ENCODE measurements at regions not wholly inside any gene's neighbourhood (a gene's known extent, or its start where the extent isn't known, plus 50 kb on each side); places are given as distances from the start of the nearest gene placed in this dataset.
"Not testable (repeated sequence)": the region's sequence is repeated elsewhere in the genome, so short reads cannot be mapped to it uniquely, and the experiment has no call there.

DNA sequence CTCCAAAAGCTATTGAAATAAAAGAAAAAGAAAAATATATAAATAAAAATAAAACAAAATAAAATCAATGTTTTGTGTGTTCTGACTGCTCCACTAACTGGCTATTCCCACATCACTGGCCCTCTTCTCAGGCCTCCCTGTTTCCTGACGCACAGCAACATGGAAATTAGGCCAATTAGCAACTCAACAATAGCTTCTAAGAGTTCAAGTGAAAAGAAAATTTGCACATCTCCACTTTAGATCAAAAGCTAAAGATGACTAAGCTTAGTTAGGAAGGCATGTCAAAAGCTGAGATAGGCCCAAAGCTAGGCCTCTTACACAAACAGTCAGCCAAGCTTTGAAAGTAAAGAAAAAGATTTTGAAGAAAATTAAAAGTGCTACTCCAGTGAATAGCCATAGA, 200.8 kb downstream of the DUSP6 start:
- DNase-seq: no peak

DNA sequence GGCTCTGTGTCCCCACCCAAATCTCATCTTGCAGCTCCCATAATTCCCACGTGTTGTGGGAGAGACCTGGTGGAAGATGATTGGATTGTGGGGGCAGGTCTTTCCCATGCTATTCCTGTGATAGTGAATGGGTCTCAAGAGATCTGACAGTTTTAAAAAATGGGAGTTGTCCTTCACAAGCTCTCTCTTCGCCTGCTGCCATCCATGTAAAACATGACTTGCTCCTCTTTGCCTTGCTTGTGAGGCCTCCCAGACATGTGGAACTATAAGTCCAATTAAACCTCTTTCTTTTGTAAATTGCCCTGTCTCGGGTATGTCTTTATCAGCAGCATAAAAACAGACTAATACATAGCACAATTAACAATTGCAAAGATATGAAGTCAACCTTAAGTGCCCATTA, 201.5 kb downstream of the DUSP6 start:
- not testable (repeated sequence) for DNase-seq

DNA sequence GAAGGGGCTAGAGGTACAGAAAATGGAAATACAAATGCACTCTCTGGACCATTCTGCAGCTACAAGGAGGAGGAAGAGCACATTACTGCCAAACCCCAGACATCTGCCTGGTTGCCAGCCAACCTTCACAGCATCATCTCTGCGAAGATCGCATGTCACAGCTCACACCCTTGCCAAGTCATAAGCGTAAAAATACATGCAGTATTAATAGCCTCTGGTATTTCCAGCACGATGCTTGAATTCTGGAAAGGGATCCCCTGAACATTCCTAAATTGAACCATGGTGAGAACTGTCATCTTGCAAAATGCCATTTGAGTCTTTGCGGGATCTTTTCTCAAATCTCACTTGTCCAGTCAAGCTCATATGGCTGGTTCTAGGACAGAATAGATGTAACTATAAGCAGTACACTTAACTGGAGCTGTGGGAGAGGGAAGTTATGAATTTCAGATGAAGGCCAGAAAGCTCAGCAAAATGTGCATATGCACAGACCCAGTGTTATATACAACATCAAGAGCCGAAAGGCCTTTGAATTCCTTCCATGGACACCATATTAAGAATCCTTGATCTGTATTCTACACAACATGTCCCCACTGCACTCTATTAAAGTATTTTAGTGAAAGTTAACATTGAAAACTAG, 211.6 kb downstream of the DUSP6 start:
- DNase-seq: peak; percentile 84

DNA sequence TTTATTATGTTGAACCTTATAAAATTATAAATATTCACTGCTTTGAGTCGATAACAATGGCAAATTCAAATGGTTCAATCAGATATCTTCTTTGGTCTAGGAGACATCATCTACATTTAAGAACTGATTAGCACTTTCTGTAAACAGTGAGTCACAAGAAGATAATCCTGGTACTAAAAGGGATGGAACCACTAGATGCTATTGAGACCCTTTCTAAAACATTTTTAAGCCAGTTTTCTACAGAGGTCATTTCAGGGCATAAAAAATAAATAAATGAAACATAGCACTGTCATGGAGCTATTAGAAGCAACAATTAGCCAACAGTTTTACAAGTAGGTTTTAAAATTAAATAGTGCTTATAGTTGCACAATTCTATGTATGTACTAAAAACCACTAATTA, 212.2 kb downstream of the DUSP6 start:
- DNase-seq: no peak

DNA sequence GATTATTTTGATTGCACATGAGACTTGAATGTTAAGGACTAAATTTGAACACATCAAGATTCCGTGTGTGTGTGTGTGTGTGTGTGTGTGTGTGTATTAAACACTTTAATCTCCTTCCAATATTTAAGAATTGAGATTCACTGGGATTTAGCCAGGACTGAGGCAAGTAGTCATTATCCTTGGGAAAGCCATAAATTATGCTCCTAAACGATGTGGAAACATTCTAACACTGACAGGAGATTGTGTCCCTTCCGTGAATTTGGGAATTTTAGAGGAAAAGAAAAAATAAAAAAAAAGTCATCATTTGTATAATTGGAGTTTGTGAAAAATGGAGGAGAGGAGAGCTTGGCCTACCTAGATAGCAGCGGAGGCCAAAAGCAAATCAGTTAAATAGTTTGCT, 212.9 kb downstream of the DUSP6 start:
- DNase-seq: no peak

DNA sequence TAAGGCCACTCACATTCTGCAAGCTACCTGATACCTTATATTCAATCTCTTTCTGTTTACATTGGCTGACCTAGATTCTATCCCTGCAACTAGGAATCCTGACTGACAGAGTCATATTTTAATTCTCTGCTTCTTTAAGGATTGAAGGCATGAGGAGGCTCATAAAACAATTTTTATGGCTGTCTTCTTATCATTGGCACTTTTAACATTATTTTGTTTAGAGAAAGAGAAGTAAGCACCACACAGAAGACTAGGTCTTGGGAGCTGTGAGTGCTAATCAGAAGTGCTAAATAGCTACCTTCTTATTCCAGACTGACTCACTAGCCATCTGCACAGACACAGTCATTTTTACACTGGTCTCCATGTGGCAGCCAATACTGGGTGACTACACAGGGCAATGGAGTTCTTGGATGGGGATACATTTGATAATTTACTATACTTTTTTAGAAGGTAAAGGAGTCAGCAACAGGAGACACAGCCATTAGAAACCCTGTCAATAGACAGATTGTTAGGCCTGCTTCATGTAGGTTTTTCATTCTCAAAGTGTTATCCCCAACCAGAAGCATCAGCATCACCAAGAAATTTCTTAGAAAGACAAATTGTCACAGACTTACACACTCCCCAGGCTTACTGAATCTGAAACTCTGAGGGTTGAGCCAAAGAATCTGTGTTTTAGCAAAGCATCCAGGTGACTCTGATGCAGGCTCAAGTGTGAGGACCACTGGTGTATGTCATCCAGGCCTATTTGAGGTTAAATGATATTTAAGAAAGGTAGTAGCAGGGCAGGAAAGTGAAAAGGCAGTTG, 214.1 kb downstream of the DUSP6 start:
- DNase-seq: no peak

DNA sequence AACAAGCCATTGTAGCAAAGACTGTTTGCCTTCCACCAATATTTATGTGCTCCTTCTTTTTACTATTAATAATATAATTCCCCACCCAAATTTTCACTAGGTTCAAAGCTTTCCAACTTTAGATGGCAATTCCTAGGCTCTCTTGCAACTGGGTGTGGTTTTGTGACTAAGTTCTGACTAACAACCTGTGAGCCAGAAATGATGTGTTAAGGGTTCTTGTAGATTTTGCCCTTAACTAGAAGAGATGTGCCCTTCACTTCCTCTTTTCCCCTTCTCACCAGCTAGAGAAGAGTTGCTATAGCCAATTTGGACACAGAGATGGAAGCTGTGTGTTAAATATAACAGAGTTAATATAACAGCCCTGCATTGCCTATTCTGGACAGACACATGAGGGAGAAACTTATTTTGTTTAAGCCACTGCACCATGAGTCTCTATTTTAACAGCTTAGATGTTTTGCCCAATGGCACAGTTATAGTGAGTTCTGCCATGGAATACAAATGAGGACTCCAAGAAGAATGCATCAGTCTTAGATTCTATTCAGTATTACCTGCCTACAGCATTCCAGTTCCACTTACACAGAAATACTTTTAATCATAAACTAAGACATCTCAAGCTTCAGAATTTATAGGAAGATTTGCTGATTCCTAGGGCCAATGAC, 216.2 kb downstream of the DUSP6 start:
- DNase-seq: no peak

DNA sequence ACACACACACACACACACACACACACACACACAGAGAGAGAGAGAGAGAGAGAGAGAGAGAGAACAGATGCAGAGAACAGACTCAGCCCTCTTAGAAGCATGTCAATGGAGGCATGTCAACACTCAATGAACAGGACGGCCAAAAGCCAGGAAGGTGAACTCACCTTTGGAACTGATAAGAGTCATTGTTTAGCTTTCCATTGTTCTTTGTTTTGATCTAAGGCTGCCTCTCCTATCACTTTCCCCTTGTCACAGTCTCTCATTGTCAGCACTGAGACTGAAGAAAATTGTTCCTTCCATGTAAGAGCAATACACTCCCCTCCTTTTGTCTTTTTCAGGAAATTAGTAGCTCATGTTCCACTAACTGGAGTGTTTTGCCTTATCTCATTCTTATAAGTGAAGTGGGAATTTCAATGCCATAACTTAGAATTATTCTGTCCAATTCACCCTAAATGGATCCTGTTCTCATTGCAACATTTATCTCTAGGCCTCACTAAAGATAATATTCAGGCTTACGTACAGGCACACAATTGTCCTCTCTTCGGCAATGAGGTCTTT, 218.0 kb downstream of the DUSP6 start:
- no peak for DNase-seq

DNA sequence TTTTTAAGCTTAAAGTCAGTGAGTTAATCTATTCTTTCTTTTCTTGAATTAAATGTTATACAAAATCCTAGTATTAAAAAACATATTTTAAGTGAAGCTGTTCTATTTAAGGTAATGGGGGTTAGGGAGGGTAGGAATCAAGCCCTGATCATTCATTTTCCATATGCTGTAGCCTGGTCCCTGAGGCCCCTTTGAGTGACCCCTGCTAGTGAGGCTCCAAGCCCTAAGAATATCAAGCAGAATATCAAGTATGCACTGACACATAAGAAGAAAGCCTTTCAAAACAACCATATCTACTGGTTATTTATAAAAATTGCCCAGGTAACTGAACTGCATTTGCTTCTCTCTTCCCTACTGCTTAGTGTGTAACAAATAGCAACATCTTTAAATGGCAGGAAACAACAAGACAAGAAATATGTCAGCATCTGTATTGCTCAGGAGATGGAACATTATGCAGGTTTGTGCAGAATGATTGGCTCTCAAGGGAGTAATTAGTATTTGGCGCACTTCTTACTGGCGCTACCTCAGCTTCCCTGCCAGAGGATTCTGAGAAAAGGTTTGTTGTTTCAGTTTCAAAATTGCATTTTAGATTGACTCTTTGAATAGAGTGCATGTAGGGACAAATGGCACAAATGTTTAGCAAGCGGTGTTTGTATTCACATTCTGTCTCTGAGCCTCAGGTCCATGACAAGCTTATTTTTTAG, 223.0 kb downstream of the DUSP6 start:
- no peak for DNase-seq

DNA sequence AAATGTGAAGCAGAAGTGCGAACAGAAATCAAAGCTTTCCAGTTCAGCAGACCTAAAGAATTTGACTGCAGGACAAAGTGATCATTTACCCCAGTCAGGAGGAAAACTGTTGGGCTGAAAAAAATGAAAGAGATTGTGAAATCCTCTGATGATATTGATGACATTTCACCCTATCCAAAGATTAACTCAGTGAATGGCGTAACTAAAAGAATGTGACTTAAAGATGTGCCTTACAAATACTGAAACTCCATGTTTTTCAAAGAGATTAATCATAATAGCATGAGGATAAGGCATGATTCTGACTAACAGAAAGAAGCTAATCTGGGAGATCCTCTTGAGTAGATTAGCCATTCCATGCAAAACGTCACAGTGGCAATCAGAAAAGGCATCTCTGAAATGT, 225.6 kb downstream of the DUSP6 start:
- no peak for DNase-seq

DNA sequence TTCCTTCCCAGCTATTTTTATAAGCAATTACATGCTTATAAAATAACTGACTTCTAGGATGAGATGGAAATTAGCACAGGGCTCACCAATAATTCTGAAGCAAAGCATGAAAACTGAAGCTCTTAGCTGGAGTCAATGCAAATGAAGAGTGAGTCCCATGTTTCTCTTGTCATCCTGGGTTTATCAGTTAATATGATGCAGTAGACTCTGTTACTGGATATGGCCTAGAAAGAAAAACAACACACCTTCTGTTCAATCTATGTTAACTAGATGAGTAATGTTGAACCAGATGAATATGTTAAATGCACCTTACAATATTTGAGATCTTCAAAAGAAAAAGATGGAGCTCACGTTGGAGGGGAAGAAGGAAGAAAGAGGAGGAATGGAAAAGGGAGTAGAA, 229.4 kb downstream of the DUSP6 start:
- DNase-seq: no peak

DNA sequence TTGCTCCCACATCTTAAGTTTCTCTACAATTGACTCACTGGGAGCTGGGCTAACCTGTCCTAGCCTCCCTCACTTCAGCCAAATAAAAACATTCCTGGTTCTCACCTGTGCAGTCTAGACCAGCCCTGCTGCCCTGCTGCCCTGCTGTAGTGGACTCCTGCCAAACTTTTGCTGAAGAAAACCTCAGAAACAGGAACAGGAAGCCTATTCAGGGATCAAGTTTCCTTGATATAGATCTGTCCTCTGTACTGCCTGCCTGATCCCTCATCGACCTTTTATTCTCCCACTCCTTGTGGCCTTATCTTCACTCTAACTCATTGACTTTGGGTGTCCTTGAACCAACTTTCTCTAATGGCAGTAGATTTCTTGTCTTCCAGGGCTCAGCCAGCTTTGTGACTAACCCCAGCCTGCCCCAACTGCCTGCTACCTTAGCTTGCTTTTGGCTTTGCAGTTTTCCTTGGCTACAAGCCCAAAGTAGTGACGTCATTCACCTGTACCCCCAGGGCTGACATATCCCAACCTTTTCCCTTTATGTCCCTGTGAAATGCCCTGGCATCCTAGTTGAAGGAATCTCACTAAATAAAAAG, 234.8 kb downstream of the DUSP6 start:
- no peak for DNase-seq

DNA sequence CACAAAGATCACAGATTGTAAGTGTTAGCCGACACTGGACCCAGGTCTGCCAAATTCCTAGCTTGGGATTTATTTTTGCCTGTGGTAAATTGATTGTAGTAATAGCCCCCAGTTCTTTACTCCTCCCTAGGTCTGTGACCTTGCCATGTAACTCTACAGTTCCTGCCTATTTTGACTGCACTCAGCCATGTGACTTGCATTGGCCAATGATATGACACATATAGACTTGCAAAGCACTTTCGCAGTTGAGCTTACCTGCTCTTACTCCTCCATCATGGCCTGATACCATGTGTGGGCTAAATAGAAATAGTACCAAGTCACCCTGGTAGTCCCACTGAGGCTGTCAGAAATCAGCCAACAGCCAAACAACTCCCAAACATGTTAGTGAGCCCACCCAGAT, 240.3 kb downstream of the DUSP6 start:
- DNase-seq: no peak

DNA sequence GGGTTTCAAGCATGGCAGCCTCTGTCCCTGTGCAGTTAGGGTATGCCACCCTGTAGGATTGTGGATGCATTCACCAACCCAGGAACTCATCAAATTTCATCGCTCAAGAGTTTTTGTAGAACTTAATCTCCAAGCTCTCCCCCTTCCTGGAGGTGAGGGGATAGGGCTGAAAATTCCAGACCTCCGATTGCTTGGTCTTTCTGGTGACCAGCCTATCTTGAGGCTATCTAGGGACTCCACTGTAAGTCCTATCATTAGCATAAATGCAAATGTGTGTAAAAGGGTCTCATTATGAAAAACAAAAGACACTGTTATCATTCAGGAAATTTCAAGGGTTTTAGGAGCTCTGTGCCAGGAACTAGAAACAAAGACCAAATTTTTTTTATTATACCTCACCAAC, 244.0 kb downstream of the DUSP6 start:
- no peak for DNase-seq

DNA sequence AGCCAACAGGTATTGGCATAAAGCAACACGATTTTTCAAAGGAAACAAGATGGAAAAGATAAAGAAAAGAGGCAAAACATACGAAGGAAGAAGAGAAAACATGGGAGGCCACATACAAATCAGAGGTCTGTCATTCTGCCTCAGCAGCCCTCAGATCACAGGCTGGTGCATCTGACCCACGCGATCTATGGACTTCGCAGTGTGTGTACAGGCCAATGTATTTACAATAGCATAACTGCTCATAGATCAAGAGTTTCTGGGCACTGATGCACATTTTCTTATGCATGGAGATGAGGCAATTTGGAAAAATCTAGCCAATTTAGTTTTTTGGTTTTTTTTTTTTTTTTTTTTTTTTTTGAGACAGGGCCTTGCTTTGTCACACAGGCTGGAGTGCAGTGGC, 245.4 kb downstream of the DUSP6 start:
- DNase-seq: no peak

DNA sequence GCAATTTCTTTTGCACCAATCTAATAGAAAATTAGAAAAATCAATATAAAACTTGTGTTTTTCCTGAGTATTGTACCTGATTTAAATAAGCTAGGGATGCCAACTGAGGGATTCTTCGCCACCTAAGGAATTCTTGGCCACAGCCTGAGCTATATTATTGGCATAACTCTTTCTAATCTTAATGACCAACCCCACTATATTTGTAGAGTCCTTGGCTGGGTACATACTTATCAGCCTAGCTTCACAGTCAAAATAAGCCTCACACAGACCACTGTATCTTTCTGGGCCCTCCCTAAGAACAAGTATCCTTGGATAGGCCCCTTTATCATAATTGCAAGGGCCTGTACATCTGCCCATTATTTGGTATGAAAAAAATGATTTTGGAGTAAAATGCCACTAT, 247.1 kb downstream of the DUSP6 start:
- no peak for DNase-seq

DNA sequence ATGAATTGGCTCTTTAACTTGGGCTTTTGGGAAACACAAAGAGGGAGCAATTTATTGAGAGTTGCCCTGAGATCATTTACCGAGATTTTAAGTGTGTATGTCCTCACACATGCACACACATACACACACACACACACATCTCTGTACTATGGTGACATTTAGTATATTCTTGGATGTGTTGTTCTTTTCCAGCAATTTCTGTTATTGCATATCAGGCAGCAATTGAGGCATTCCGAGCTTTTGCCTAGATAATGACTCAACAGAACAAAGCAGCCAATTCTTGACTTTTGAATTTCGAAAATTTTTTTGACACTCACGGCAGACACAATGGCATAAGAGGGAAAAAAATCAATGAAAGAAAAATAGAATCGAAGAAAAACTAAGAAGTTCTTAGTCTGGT, 248.5 kb downstream of the DUSP6 start:
- DNase-seq: no peak

DNA sequence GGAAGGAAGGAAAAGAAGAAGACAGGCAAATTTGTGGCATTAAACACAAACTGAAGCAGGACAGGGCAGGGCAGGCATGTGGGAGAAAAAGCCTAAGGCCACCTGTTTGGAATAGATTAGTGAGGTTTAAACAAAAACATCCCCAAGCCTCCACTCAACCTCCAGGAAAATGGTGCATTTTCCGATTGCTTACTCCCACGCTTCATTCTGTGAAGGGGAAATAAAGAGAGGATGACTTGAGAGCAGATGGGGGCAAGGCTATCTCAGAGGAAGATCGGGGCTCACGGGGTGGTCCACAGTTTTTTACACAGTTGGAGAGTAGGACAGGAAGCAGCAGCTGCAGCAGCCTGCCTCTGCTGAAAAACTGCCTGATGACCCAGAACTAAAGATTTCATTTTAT, 250.9 kb downstream of the DUSP6 start:
- DNase-seq: no peak

DNA sequence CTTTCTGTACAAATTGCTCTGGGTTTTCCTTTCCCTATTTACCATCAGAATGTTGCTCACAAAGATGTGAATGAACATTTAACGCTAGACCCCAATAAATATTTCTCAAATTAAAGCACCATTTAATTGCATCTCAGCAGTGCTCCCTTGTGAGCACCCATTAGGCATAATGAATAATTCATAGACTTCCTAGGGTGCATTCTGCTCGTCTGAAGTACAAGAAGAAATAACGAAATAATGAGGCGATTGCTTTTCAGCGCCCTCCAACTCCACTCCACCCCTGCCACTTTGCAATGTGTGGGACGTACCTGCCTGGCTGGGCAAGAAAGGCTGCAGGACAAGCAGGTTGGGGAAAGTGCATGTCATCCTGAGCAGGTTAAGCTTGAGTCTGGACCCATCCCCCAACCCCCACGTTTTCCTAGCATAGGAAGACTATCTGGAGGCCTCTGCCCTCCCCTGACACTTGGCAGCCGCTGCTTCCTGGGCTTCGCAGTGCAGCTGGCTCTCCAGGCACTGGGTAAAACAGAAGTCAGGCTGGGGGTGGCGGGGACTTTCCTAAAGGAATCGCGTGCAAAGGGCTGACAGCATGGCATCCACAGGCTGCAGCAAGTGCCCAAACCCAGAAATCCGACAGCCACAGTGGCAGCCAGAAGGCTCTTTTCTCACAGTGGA, 253.7 kb downstream of the DUSP6 start:
- peak; percentile 73 for DNase-seq

DNA sequence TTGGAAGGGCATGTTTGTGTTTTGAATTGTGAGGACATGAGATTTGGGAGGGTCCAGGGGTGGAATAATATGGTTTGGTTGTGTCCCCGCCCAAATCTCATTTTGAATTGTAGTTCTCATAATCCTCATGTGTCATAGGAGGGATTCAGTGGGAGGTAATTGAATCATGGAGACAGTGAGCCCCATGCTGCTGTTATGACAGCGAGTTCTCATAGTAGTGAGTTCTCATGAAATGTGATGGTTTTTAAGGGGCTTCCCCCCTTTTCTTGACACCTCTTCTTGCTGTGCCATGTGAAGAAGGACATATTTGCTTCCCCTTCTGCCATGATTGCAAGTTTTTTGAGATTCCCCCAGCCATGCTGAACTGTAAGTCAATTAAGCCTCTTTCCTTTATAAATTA, 260.0 kb downstream of the DUSP6 start:
- DNase-seq: no peak

DNA sequence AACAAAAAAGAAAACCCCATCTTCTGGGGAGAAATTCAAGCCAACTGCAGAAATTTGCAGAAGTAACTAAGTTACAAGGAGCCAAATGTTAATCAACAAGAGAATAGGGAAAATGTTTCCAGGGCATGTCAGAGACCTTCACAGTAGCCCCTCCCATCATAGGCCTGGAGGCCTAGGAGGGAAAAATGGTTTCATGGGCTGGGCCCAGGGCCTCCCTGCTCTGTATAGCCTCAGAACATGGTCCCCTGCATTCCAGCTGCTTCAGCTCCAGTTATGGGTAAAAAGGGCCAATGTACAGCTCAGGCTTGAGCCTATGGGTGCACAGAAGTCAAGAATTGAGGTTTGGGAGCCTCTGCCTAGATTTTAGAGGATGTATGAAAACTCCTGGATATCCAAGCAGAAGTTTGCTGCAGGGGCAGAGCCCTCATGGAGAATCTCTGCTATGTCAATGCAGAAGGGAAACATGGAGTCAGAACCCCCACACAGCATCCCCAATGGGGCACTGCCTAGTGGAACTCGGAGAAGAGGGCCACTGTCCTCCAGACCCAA, 260.9 kb downstream of the DUSP6 start:
- DNase-seq: no peak

DNA sequence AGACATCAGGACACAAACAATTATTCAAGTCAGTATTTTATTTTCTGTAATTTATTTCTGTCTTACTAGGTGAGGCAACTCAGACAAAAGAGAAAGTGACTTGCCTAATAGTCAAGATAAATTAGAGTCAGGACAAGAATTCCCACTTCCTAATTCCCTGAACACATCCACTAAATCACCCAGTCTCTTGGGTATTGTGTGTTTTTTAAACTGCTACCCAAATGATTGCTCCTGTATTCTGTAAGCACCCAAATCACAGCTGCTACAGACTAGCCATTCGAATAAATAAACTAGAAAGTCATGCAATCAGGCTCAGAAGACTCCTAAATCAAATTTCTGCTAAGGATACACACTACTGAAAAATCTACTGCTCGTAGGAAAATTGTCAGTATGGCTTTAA, 263.0 kb downstream of the DUSP6 start:
- DNase-seq: no peak

All from right hindlimb (tissue), 1 donor.